Mesothelial cell of epicardium (in vitro differentiated cells): ENCODE measurements at regions not wholly inside any gene's neighbourhood (a gene's known extent, or its start where the extent isn't known, plus 50 kb on each side); places are given as distances from the start of the nearest gene placed in this dataset.

ENCODE experiments used
- DNase-seq, 2 experiments: peaks; one replicate each; pipeline ENCODE4 v3.0.0; 2021; ENCODE audit warnings: low spot score in 2 of 2; ENCODE audit not compliant: unreplicated experiment in 2 of 2
- H3K27ac Mint-ChIP-seq: 2 replicates; pipeline ENCODE4 v1.8.0; 2021; ENCODE audit warnings: mixed read lengths
- H3K27me3 Mint-ChIP-seq: 2 replicates; pipeline ENCODE4 v1.8.0; 2021; ENCODE audit warnings: low read depth, mixed read lengths
- H3K36me3 Mint-ChIP-seq: 2 replicates; pipeline ENCODE4 v1.8.0; 2021; ENCODE audit warnings: mixed read lengths
- H3K4me1 Mint-ChIP-seq: 2 replicates; pipeline ENCODE4 v1.8.0; 2021; ENCODE audit warnings: mixed read lengths
- H3K4me3 Mint-ChIP-seq: 2 replicates; pipeline ENCODE4 v1.8.0; 2021; ENCODE audit warnings: mild to moderate bottlenecking, moderate library complexity, mixed read lengths
- H3K9me3 Mint-ChIP-seq: 2 replicates; pipeline ENCODE4 v1.8.0; 2021; ENCODE audit warnings: mixed read lengths
- CTCF ChIP-seq: fragments of 200-600 bp; sonication (generic); IDR thresholded peaks from one replicate; pipeline ENCODE4 v1.5.0; 2021; ENCODE audit warnings: antibody characterized with exemption; ENCODE audit not compliant: unreplicated experiment

GRCh38 chr4:179285696-179286095 lies 1843.5 kb upstream of the AGA start:
- Mint-ChIP-seq H3K36me3 (no peaks in the 10 kb centered on the region), H3K27me3 (no peaks in the 10 kb centered on the region), H3K9me3 (no peaks in the 10 kb centered on the region), H3K4me3 (no peak overlapping the region), H3K4me1 (peaks cover 8% of the 10 kb centered on the region), H3K27ac (no peak overlapping the region)
- DNase-seq = no peak
- TF ChIP-seq CTCF = no peak

GRCh38 chr4:179291657-179292056 lies 1849.4 kb upstream of the AGA start:
- peaks cover 5% of the 10 kb centered on the region for H3K4me1 Mint-ChIP-seq
- peaks cover 9% of the 10 kb centered on the region for H3K9me3 Mint-ChIP-seq
- no peaks in the 10 kb centered on the region for H3K36me3 Mint-ChIP-seq
- DNase-seq = no peak
- H3K27ac Mint-ChIP-seq = no peak overlapping the region
- no peak for TF ChIP-seq CTCF
- no peaks in the 10 kb centered on the region for H3K27me3 Mint-ChIP-seq
- no peak overlapping the region for H3K4me3 Mint-ChIP-seq

- Mint-ChIP-seq H3K4me3 (no peak overlapping the region), H3K4me1 (peaks cover 5% of the 10 kb centered on the region), H3K9me3 (peaks cover 13% of the 10 kb centered on the region), H3K27ac (no peak overlapping the region), H3K36me3 (no peaks in the 10 kb centered on the region), H3K27me3 (no peaks in the 10 kb centered on the region)
- TF ChIP-seq CTCF = no peak
- DNase-seq = no peak
These were observed 1850.2 kb upstream of the AGA start for GRCh38 chr4:179292468-179292867.

- Mint-ChIP-seq H3K4me3 (no peak overlapping the region), H3K27ac (no peak overlapping the region), H3K4me1 (no peaks in the 10 kb centered on the region), H3K36me3 (no peaks in the 10 kb centered on the region), H3K27me3 (no peaks in the 10 kb centered on the region), H3K9me3 (peaks cover 55% of the 10 kb centered on the region)
- no peak for DNase-seq
- peak; percentile 76 for TF ChIP-seq CTCF
These were observed 1865.3 kb upstream of the AGA start for GRCh38 chr4:179307297-179308136.

- no peak for TF ChIP-seq CTCF
- Mint-ChIP-seq H3K4me1 (no peaks in the 10 kb centered on the region), H3K4me3 (no peak overlapping the region), H3K27me3 (no peaks in the 10 kb centered on the region), H3K36me3 (no peaks in the 10 kb centered on the region), H3K27ac (no peak overlapping the region), H3K9me3 (peaks cover 40% of the 10 kb centered on the region)
- no peak for DNase-seq
These were observed 1871.6 kb upstream of the AGA start for GRCh38 chr4:179313823-179314222.
